GM12872 (cell line): ENCODE measurements at regions not wholly inside any gene's neighbourhood (a gene's known extent, or its start where the extent isn't known, plus 50 kb on each side); places are given as distances from the start of the nearest gene placed in this dataset.
A peak's percentile ranks its signal among the peaks of the same experiment; 100 is the strongest.

ENCODE experiments used
- TF ChIP-seq, protein P1 (sequence below): IDR thresholded peaks from 3 replicates; pipeline ENCODE4 v1.5.1; 2011; ENCODE audit warnings: low read depth, mild to moderate bottlenecking, low read length, moderate library complexity; ENCODE audit not compliant: insufficient read depth

DNA sequence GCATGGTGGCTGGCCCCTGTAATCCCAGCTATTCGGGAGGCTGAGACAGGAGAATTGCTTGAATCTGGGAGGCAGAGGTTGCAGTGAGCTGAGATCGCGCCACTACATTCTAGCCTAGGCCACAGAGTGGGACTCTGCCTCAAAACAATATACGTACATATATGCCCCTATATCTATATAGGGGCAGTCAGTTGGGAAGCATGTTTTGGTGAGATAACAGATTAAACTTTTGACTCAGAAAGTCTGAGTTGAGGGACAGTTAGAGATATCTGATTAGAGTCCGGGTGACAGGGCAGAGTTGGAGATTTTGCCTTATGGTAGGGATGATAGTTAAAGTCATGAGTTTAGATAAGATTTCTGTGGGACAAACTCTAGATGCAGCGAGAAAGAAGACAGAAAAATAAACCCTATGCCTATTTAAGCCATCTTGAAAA lies 71.8 kb upstream of the ALDH1A1 start:
- TF ChIP-seq, protein P1, sequence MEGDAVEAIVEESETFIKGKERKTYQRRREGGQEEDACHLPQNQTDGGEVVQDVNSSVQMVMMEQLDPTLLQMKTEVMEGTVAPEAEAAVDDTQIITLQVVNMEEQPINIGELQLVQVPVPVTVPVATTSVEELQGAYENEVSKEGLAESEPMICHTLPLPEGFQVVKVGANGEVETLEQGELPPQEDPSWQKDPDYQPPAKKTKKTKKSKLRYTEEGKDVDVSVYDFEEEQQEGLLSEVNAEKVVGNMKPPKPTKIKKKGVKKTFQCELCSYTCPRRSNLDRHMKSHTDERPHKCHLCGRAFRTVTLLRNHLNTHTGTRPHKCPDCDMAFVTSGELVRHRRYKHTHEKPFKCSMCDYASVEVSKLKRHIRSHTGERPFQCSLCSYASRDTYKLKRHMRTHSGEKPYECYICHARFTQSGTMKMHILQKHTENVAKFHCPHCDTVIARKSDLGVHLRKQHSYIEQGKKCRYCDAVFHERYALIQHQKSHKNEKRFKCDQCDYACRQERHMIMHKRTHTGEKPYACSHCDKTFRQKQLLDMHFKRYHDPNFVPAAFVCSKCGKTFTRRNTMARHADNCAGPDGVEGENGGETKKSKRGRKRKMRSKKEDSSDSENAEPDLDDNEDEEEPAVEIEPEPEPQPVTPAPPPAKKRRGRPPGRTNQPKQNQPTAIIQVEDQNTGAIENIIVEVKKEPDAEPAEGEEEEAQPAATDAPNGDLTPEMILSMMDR = no peak

DNA sequence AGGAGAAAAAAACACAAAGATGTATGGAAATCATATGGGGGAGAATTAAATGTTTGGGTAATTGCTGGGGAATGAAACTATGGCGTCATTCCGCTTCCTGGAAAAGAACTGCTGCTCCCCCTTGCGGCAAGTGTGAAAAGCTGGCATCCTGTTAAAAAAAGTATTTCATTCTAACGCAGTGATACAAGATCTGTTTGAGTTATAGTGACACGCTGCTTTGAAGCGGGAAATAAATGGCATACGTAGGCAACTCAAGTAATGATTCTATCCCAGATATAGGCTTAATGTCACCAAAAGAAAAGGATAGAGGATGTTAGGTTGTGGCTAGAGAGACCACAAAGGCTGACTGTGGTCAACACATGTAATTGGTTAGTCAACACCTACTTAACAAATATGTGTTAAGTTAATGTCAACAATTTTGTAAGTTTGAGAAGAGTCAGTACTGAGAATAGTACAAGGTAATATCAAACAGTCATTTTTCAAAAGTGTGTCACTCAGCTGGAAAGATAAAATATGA lies 70.2 kb upstream of the ALDH1A1 start:
- TF ChIP-seq, protein P1 = peak; percentile 77

DNA sequence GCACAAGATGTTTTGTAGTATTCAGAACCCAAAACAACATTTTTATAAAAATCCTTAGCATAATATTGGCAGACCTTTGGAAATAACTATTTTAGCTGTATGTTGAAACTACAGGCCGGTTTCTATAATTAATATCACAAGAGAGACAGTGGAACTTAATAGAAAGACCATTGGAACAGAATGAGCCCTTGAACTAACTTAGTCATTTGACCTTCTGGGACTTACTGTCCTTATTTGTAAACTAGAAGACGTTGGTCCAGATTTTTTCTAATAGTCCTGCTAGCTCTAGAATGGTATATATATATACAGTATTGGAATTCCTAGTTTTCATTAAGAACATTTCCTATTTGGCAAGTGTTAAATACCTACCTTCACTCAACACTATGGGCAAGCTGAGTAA lies 69.5 kb upstream of the ALDH1A1 start:
- TF ChIP-seq, protein P1 = no peak

DNA sequence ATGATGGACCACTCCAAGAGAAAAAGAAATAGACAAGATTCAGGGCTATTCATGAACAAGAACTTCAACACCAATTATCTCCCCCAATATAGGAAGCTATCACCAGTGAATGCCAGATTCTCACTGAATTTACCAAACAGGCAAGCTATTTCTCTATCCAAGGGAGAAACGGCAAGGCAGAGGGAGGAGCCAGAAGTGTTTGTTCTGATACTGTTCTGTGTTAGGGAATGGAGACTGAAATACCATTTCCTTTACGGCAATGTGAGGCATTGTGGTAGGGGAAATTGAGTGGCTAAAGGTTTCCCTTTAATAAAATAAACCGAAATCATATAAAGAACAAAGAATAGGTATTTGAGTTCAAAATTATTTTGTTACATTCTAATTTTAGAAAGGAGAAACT lies 68.0 kb upstream of the ALDH1A1 start:
- TF ChIP-seq, protein P1 = no peak

DNA sequence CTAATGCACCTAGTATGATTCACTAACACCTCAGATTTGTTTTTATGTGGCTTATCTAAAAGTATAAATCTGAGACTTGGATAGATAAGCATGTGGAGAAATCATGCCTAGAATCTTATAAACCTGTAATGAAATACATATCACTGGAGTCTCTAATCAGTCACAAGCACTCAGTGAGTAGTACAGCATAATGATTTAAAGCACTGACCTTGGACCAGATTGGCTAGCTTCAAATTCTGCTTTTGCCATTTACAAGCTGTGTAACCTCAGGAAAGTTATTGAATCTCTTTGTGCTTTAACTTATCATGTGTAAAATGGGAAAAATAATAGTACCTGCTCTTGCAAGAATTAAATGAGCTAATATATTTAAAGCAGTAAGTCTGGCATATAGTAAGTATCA lies 61.2 kb upstream of the ALDH1A1 start:
- TF ChIP-seq, protein P1 = no peak

DNA sequence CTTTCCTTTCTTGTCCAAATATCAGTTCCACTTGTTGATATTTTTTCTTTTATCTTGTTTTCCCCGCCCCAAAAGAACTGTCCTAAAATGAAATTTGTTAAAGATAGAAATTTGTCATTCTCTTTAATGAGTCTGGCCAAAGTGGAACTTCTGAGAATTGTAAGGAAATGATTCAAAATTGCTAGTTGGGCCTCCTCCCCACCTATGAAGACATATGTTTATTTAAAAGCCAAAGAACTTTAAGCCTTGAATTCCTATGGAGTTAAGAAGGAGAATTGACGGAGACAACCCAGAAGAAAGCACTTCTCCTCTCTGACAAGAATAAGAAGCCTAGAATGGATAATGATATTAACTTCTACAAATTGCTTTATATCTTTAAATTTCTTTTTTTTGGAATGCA lies 59.1 kb upstream of the ALDH1A1 start:
- TF ChIP-seq, protein P1 = no peak

DNA sequence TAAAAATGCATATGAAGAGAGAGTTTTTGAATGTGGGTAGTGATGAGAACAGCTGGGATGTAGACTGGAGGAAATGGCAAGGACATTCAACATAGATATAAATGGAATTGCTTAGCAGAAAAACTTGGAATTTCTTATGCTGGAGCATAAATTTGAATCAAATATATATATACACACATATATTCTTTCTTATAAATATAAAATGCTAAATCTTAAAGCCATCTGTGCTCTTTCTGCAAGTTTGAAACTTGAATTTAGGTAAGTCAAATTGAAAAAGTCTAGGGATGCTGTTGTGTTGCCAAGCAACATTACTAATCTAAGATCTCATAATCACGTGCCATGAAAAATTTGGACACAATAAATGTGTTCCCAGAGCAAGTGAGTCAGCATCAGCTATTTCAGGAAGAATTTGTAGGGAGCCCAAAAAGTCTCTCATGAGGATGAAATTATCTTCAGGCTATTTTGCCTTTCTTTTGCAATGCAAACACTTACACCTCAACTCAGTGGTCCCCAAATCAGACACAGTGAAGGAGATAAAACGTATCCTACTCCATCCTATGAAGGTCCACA lies 58.4 kb upstream of the ALDH1A1 start:
- TF ChIP-seq, protein P1 = no peak
